ENCODE measurements at regions not wholly inside any gene's neighbourhood (a gene's known extent, or its start where the extent isn't known, plus 50 kb on each side); places are given as distances from the start of the nearest gene placed in this dataset.

DNA sequence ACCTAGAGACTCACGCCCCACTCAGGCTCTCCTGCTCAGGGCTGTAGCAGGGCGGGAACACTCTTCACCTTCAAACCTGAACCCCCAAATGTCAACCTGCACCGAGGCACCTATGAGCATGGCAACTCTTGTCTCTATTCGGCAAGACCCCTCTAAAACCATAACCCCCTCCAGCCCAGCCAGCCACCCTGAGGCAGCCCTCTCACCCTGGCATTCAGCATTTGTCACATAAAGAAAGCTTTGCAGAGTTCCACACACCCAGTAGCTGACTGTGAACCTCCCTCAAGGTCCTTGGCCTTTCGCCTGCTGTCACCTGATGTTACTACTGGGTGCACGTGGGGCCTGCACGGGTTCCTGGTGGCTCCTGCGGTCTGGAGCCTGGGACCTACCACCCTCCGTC is 97.2 kb upstream of the ALKAL2 start:
- Histone ChIP-seq H3K4me1 (ENCODE audit: control insufficient read depth in 1 of 2, insufficient read depth in 2 of 2, low read depth in 1 of 2, low read length in 1 of 2) (no peaks in the 10 kb centered on the region; a peak in 1 of 4 replicates), H3K9ac (no peak overlapping the region), H3F3A (replicated peaks; ENCODE audit: insufficient read depth) (peaks cover 3% of the 10 kb centered on the region), H3K36me3 (replicated peaks in 1 of 2; ENCODE audit: control insufficient read depth in 1 of 2, insufficient read depth in 2 of 2, low read length in 1 of 2) (no peaks in the 10 kb centered on the region), H3K27me3 (ENCODE audit: insufficient read depth) (no peaks in the 10 kb centered on the region), H3K27ac (ENCODE audit: low read depth in 2 of 2, low read length in 1 of 2) (no peak overlapping the region), H3K9me3 (peaks cover under 1% of the 10 kb centered on the region; the same call in 1 of the 2 replicates), H4K20me1 (ENCODE audit: insufficient read depth) (no peaks in the 10 kb centered on the region), H3K4me2 (no peak overlapping the region), H3K79me2 (ENCODE audit: insufficient read depth) (no peaks in the 10 kb centered on the region), H2AFZ (ENCODE audit: low read depth) (no peak overlapping the region), H3K9me2 (no peaks in the 10 kb centered on the region), H3K4me3 (ENCODE audit: low read depth in 2 of 2, low read length in 1 of 2) (no peak overlapping the region)
- WGBS (ENCODE audit: low lambda C conversion rate), result 32% methylated on average over 7 of the region's 9 CpGs
- ChIA-PET CTCF (interaction anchor here (1.4 to 1.5 kb wide), 2 partner anchors 52 to 145 kb away, joined by 3 to 4 read pairs; no protein-coding TSS in a partner anchor), POLR2A (no interaction called here)
- no peak for DNase-seq
- TF ChIP-seq RXRA (IDR thresholded peaks at IDR 0.05; ENCODE audit: borderline replicate concordance, low read depth) (no peak), SMC3 (IDR thresholded peaks at IDR 0.05; ENCODE audit: low read depth, low read length) (no peak), SIN3A (IDR thresholded peaks at IDR 0.05; ENCODE audit: borderline replicate concordance, low read depth, low read length) (no peak)

DNA sequence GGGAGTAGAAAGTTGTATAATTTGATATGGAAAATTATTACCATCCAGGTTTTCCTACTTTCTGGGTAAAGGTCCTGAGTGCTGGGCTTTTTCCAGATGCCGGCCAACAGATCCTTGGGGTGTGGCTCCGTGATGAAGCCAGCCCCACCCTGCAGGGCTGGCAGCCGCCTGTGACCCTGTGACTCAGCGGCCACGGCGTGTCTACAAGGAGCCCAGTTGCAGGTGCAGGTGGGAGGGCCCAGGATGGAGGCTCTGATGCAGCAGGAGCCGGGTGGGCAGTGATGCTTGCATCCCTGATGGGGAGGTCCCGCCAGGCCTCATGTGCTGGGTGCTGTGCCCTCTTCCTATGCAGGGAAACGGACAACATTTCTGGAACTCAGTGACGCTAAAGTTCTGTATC is 96.0 kb upstream of the ALKAL2 start:
- ChIA-PET POLR2A (no interaction called here), CTCF (interaction anchor here (1.5 kb wide), 1 partner anchor 51 kb away, joined by 4 read pairs; no protein-coding TSS in a partner anchor)
- H3K9me3 ChIP-seq, result no peaks in the 10 kb centered on the region; the same call in 1 of the 2 replicates

More for the DNA sequence above, 96.0 kb upstream of the ALKAL2 start:
- Histone ChIP-seq H3K4me2 (no peak overlapping the region), H3K9me2 (no peaks in the 10 kb centered on the region), H3K4me3 (ENCODE audit: low read depth in 2 of 2, low read length in 1 of 2) (no peak overlapping the region), H3K4me1 (ENCODE audit: control insufficient read depth in 1 of 2, insufficient read depth in 2 of 2, low read depth in 1 of 2, low read length in 1 of 2) (no peaks in the 10 kb centered on the region; a peak in 1 of 4 replicates), H3K36me3 (replicated peaks in 1 of 2; ENCODE audit: control insufficient read depth in 1 of 2, insufficient read depth in 2 of 2, low read length in 1 of 2) (no peaks in the 10 kb centered on the region), H3K27me3 (ENCODE audit: insufficient read depth) (no peaks in the 10 kb centered on the region), H3K79me2 (ENCODE audit: insufficient read depth) (no peaks in the 10 kb centered on the region), H2AFZ (ENCODE audit: low read depth) (no peak overlapping the region), H4K20me1 (ENCODE audit: insufficient read depth) (no peaks in the 10 kb centered on the region), H3K9ac (no peak overlapping the region), H3K27ac (ENCODE audit: low read depth in 2 of 2, low read length in 1 of 2) (no peak overlapping the region), H3F3A (replicated peaks; ENCODE audit: insufficient read depth) (no peaks in the 10 kb centered on the region)
- DNase-seq, result no peak
- TF ChIP-seq EP300 (IDR thresholded peaks at IDR 0.05; ENCODE audit: borderline replicate concordance in 1 of 2, low read depth in 1 of 2, low read length in 1 of 2), result no peak
- TF ChIP-seq, protein P1, sequence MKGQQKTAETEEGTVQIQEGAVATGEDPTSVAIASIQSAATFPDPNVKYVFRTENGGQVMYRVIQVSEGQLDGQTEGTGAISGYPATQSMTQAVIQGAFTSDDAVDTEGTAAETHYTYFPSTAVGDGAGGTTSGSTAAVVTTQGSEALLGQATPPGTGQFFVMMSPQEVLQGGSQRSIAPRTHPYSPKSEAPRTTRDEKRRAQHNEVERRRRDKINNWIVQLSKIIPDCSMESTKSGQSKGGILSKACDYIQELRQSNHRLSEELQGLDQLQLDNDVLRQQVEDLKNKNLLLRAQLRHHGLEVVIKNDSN (IDR thresholded peaks at IDR 0.05; ENCODE audit: borderline replicate concordance, low read depth), result no peak
- no peak for TF ChIP-seq RCOR1 (IDR thresholded peaks at IDR 0.05; ENCODE audit: low read length)
- no peak for TF ChIP-seq SMC3 (IDR thresholded peaks at IDR 0.05; ENCODE audit: low read depth, low read length)
- TF ChIP-seq, protein P2, sequence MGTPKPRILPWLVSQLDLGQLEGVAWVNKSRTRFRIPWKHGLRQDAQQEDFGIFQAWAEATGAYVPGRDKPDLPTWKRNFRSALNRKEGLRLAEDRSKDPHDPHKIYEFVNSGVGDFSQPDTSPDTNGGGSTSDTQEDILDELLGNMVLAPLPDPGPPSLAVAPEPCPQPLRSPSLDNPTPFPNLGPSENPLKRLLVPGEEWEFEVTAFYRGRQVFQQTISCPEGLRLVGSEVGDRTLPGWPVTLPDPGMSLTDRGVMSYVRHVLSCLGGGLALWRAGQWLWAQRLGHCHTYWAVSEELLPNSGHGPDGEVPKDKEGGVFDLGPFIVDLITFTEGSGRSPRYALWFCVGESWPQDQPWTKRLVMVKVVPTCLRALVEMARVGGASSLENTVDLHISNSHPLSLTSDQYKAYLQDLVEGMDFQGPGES (IDR thresholded peaks at IDR 0.05; ENCODE audit: low read depth, low read length), result no peak
- TF ChIP-seq RAD21 (IDR thresholded peaks at IDR 0.05; ENCODE audit: low read length), result no peak
- TF ChIP-seq MXI1 (IDR thresholded peaks at IDR 0.05; ENCODE audit: low read depth, low read length), result no peak
- no peak for TF ChIP-seq TCF12 (IDR thresholded peaks at IDR 0.05)
- no peak for TF ChIP-seq YY1 (IDR thresholded peaks at IDR 0.05; ENCODE audit: low read depth)
- TF ChIP-seq CHD2 (IDR thresholded peaks at IDR 0.05; ENCODE audit: low read length, partially characterized antibody), result no peak
- TF ChIP-seq, protein P3, sequence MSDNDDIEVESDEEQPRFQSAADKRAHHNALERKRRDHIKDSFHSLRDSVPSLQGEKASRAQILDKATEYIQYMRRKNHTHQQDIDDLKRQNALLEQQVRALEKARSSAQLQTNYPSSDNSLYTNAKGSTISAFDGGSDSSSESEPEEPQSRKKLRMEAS (IDR thresholded peaks at IDR 0.05; ENCODE audit: low read depth), result no peak
- no peak for TF ChIP-seq GATA2 (CRISPR knock-in tag; IDR thresholded peaks at IDR 0.05)
- no peak for TF ChIP-seq FOXJ3 (CRISPR knock-in tag; IDR thresholded peaks at IDR 0.05)
- TF ChIP-seq RFX5 (IDR thresholded peaks at IDR 0.05; ENCODE audit: low read length), result no peak
- TF ChIP-seq, protein P4, sequence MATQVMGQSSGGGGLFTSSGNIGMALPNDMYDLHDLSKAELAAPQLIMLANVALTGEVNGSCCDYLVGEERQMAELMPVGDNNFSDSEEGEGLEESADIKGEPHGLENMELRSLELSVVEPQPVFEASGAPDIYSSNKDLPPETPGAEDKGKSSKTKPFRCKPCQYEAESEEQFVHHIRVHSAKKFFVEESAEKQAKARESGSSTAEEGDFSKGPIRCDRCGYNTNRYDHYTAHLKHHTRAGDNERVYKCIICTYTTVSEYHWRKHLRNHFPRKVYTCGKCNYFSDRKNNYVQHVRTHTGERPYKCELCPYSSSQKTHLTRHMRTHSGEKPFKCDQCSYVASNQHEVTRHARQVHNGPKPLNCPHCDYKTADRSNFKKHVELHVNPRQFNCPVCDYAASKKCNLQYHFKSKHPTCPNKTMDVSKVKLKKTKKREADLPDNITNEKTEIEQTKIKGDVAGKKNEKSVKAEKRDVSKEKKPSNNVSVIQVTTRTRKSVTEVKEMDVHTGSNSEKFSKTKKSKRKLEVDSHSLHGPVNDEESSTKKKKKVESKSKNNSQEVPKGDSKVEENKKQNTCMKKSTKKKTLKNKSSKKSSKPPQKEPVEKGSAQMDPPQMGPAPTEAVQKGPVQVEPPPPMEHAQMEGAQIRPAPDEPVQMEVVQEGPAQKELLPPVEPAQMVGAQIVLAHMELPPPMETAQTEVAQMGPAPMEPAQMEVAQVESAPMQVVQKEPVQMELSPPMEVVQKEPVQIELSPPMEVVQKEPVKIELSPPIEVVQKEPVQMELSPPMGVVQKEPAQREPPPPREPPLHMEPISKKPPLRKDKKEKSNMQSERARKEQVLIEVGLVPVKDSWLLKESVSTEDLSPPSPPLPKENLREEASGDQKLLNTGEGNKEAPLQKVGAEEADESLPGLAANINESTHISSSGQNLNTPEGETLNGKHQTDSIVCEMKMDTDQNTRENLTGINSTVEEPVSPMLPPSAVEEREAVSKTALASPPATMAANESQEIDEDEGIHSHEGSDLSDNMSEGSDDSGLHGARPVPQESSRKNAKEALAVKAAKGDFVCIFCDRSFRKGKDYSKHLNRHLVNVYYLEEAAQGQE (IDR thresholded peaks at IDR 0.05; ENCODE audit: low read depth, low read length), result no peak
- TF ChIP-seq, protein P5, sequence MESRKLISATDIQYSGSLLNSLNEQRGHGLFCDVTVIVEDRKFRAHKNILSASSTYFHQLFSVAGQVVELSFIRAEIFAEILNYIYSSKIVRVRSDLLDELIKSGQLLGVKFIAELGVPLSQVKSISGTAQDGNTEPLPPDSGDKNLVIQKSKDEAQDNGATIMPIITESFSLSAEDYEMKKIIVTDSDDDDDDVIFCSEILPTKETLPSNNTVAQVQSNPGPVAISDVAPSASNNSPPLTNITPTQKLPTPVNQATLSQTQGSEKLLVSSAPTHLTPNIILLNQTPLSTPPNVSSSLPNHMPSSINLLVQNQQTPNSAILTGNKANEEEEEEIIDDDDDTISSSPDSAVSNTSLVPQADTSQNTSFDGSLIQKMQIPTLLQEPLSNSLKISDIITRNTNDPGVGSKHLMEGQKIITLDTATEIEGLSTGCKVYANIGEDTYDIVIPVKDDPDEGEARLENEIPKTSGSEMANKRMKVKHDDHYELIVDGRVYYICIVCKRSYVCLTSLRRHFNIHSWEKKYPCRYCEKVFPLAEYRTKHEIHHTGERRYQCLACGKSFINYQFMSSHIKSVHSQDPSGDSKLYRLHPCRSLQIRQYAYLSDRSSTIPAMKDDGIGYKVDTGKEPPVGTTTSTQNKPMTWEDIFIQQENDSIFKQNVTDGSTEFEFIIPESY (IDR thresholded peaks at IDR 0.05; ENCODE audit: borderline replicate concordance, low read depth), result no peak
- TF ChIP-seq TAF1 (IDR thresholded peaks at IDR 0.05; ENCODE audit: borderline replicate concordance, low read depth, low read length), result no peak
- no peak for TF ChIP-seq RXRA (IDR thresholded peaks at IDR 0.05; ENCODE audit: borderline replicate concordance, low read depth)
- WGBS (ENCODE audit: low lambda C conversion rate), result 56% methylated on average over 10 of the region's 10 CpGs
